H9 (cell line): ENCODE measurements at regions not wholly inside any gene's neighbourhood (a gene's known extent, or its start where the extent isn't known, plus 50 kb on each side); places are given as distances from the start of the nearest gene placed in this dataset.

ENCODE experiments used
- DNase-seq: peaks from one replicate; pipeline ENCODE4 v3.0.0-alpha.2; 2017
- H2AFZ ChIP-seq: one replicate; pipeline ENCODE4 v1.6.1; 2013; ENCODE audit warnings: mild to moderate bottlenecking, low read length, control low read depth, moderate library complexity
- H2AK5ac ChIP-seq: 2 replicates; pipeline ENCODE4 v1.6.1; 2013; ENCODE audit warnings: low read length, control low read depth, mixed read lengths; ENCODE audit not compliant: insufficient read length
- H2BK120ac ChIP-seq: one replicate; pipeline ENCODE4 v1.6.1; 2013; ENCODE audit warnings: low read depth, mild to moderate bottlenecking, low read length, control low read depth, inconsistent platforms; ENCODE audit not compliant: poor library complexity, severe bottlenecking
- H2BK12ac ChIP-seq: 2 replicates; pipeline ENCODE4 v1.6.1; 2013; ENCODE audit warnings: low read length, control low read depth, mixed read lengths, low read depth; ENCODE audit not compliant: insufficient read length
- H2BK15ac ChIP-seq: 2 replicates; pipeline ENCODE4 v1.6.1; 2013; ENCODE audit warnings: low read depth, low read length, control low read depth
- H2BK20ac ChIP-seq: one replicate; pipeline ENCODE4 v1.6.1; 2013; ENCODE audit warnings: low read depth, mild to moderate bottlenecking, low read length, control low read depth, inconsistent platforms; ENCODE audit not compliant: poor library complexity, severe bottlenecking
- H2BK5ac ChIP-seq: 2 replicates; pipeline ENCODE4 v1.6.1; 2013; ENCODE audit warnings: low read length, control low read depth, mixed read lengths; ENCODE audit not compliant: insufficient read length
- H3K14ac ChIP-seq: 2 replicates; pipeline ENCODE4 v1.6.1; 2013; ENCODE audit warnings: low read length, control low read depth; ENCODE audit not compliant: insufficient read depth
- H3K18ac ChIP-seq: 2 replicates; pipeline ENCODE4 v1.6.1; 2013; ENCODE audit warnings: low read depth, mild to moderate bottlenecking, mixed read lengths, low read length, control low read depth; ENCODE audit not compliant: insufficient read length
- H3K23ac ChIP-seq: 2 replicates; pipeline ENCODE4 v1.6.1; 2013; ENCODE audit warnings: low read length, control low read depth, mixed read lengths, low read depth; ENCODE audit not compliant: insufficient read length
- H3K23me2 ChIP-seq: 2 replicates; pipeline ENCODE4 v1.6.1; 2013; ENCODE audit warnings: low read depth, mild to moderate bottlenecking, mixed read lengths, low read length, control low read depth; ENCODE audit not compliant: insufficient read length, poor library complexity, severe bottlenecking
- H3K27ac ChIP-seq: 2 replicates; pipeline ENCODE4 v1.5.1; 2013; ENCODE audit warnings: low read length, control low read depth, mixed read lengths, low read depth; ENCODE audit not compliant: insufficient read length
- H3K27me3 ChIP-seq: 2 replicates; pipeline ENCODE4 v1.6.1; 2013; ENCODE audit warnings: low read length, control low read depth, inconsistent platforms; ENCODE audit not compliant: insufficient read depth
- H3K4ac ChIP-seq: 2 replicates; pipeline ENCODE4 v1.6.1; 2013; ENCODE audit warnings: low read depth, mild to moderate bottlenecking, control low read depth, inconsistent platforms, low read length, moderate library complexity
- H3K4me1 ChIP-seq: 2 replicates; pipeline ENCODE4 v1.6.1; 2013; ENCODE audit warnings: low read length, control low read depth, inconsistent platforms; ENCODE audit not compliant: insufficient read depth
- H3K4me2 ChIP-seq: 2 replicates; pipeline ENCODE4 v1.6.1; 2013; ENCODE audit warnings: low read length, control low read depth, mixed read lengths; ENCODE audit not compliant: insufficient read length, insufficient read depth
- H3K56ac ChIP-seq: 2 replicates; pipeline ENCODE4 v1.6.1; 2013; ENCODE audit warnings: low read depth, mild to moderate bottlenecking, mixed read lengths, low read length, control low read depth; ENCODE audit not compliant: insufficient read length
- H3K79me1 ChIP-seq: 2 replicates; pipeline ENCODE4 v1.6.1; 2013; ENCODE audit warnings: low read depth, mild to moderate bottlenecking, moderate library complexity, low read length, control low read depth, inconsistent platforms; ENCODE audit not compliant: insufficient read depth, poor library complexity, severe bottlenecking
- H3K79me2 ChIP-seq: 2 replicates; pipeline ENCODE4 v1.6.1; 2013; ENCODE audit warnings: low read length, control low read depth, inconsistent platforms; ENCODE audit not compliant: insufficient read depth
- H3K9ac ChIP-seq: 2 replicates; pipeline ENCODE4 v1.6.1; 2013; ENCODE audit warnings: low read length, control low read depth, mixed read lengths; ENCODE audit not compliant: insufficient read length; ENCODE audit errors: extremely low read depth
- H3K9me3 ChIP-seq: one replicate; pipeline ENCODE4 v1.6.1; 2013; ENCODE audit warnings: low read depth, low read length, inconsistent platforms; ENCODE audit not compliant: control insufficient read depth
- H3T11ph ChIP-seq: one replicate; pipeline ENCODE4 v1.6.1; 2013; ENCODE audit warnings: mild to moderate bottlenecking, low read length, control low read depth, inconsistent platforms
- H4K20me1 ChIP-seq: one replicate; pipeline ENCODE4 v1.6.1; 2013; ENCODE audit not compliant: control insufficient read depth, insufficient read length, insufficient read depth
- H4K5ac ChIP-seq: 2 replicates; pipeline ENCODE4 v1.6.1; 2013; ENCODE audit warnings: low read depth, mild to moderate bottlenecking, mixed read lengths, low read length, control low read depth; ENCODE audit not compliant: insufficient read length
- H4K8ac ChIP-seq: replicated peaks from 2 replicates; pipeline ENCODE4 v1.6.1; 2013; ENCODE audit warnings: low read length, control low read depth, mixed read lengths, low read depth; ENCODE audit not compliant: insufficient read length
- H4K91ac ChIP-seq: 2 replicates; pipeline ENCODE4 v1.6.1; 2013; ENCODE audit warnings: low read depth, mild to moderate bottlenecking, moderate library complexity, mixed read lengths, low read length, control low read depth; ENCODE audit not compliant: insufficient read length
- H3K27ac Mint-ChIP-seq, 3 experiments: 2 replicates in 2 of 3; 3 replicates in 1 of 3; pipeline ENCODE4 v1.8.0; 2020 to 2021; ENCODE audit warnings: mixed read lengths in 3 of 3, mild to moderate bottlenecking in 1 of 3, moderate library complexity in 1 of 3
- H3K27me3 Mint-ChIP-seq: 2 replicates; pipeline ENCODE4 v1.8.0; 2021; ENCODE audit warnings: low read depth, mild to moderate bottlenecking, moderate library complexity, mixed read lengths
- H3K36me3 Mint-ChIP-seq, 3 experiments: 2 replicates in 2 of 3; 3 replicates in 1 of 3; pipeline ENCODE4 v1.8.0; 2020 to 2021; ENCODE audit warnings: low read depth in 3 of 3, mixed read lengths in 3 of 3; ENCODE audit not compliant: insufficient read depth in 1 of 3
- H3K4me1 Mint-ChIP-seq, 2 experiments: 2 replicates each; pipeline ENCODE4 v1.8.0; 2020; ENCODE audit warnings: mixed read lengths in 2 of 2
- H3K4me3 Mint-ChIP-seq, 2 experiments: 2 replicates in 1 of 2; 3 replicates in 1 of 2; pipeline ENCODE4 v1.8.0; 2020 to 2021; ENCODE audit warnings: mild to moderate bottlenecking in 2 of 2, mixed read lengths in 2 of 2, moderate library complexity in 1 of 2
- H3K9me3 Mint-ChIP-seq, 2 experiments: 2 replicates in 1 of 2; 3 replicates in 1 of 2; pipeline ENCODE4 v1.8.0; 2020; ENCODE audit warnings: mild to moderate bottlenecking in 2 of 2, mixed read lengths in 2 of 2, moderate library complexity in 1 of 2
- CTCF ChIP-seq: fragments of 200-600 bp; sonication (generic); conservative IDR thresholded peaks from 3 replicates; pipeline ENCODE4 v1.8.0; 2021; ENCODE audit warnings: antibody characterized with exemption, mild to moderate bottlenecking
- WGBS: extraction: QIAGEN DNeasy Blood & Tissue Kit; methylation state at CpG from one replicate; pipeline ENCODE4 v1.1.7; 2013; ENCODE audit warnings: missing lambda C conversion rate, low lambda C conversion rate, mixed read lengths; ENCODE audit not compliant: insufficient read length; ENCODE audit errors: extremely low coverage; 5-methylcytosine and 5-hydroxymethylcytosine counted together

- H2AK5ac ChIP-seq = no peak overlapping the region
- no peak overlapping the region for H3K4ac ChIP-seq
- no peaks in the 10 kb centered on the region for H3K4me1 ChIP-seq
- no peak overlapping the region for H3T11ph ChIP-seq
- no peak overlapping the region for H2BK20ac ChIP-seq
- Mint-ChIP-seq H3K27ac (no peak overlapping the region), H3K4me1 (peaks cover 10 to 11% of the 10 kb centered on the region in 2 experiments), H3K27me3 (no peaks in the 10 kb centered on the region), H3K4me3 (no peak overlapping the region), H3K36me3 (no peaks in the 10 kb centered on the region), H3K9me3 (no peaks in the 10 kb centered on the region)
- no peaks in the 10 kb centered on the region for H3K9me3 ChIP-seq
- H3K27ac ChIP-seq = no peak overlapping the region
- no peak overlapping the region for H3K14ac ChIP-seq
- no peaks in the 10 kb centered on the region for H3K27me3 ChIP-seq
- H2BK12ac ChIP-seq = no peak overlapping the region
- H2BK120ac ChIP-seq = no peak overlapping the region
- no peak overlapping the region for H2BK5ac ChIP-seq
- H3K56ac ChIP-seq = no peak overlapping the region
- H2AFZ ChIP-seq = no peak overlapping the region
- H4K5ac ChIP-seq = no peak overlapping the region
- H3K18ac ChIP-seq = no peak overlapping the region
- H2BK15ac ChIP-seq = no peak overlapping the region
- no peak overlapping the region for H3K4me2 ChIP-seq
- no peaks in the 10 kb centered on the region for H3K79me1 ChIP-seq
- H3K9ac ChIP-seq = no peak overlapping the region
- no peak overlapping the region for H3K23ac ChIP-seq
- no peaks in the 10 kb centered on the region for H3K79me2 ChIP-seq
- H4K20me1 ChIP-seq = no peaks in the 10 kb centered on the region
- H4K91ac ChIP-seq = no peak overlapping the region
- no peak for DNase-seq
- no peaks in the 10 kb centered on the region for H3K23me2 ChIP-seq
- no peak for TF ChIP-seq CTCF
- no peak overlapping the region for H4K8ac ChIP-seq
- no CpG with 5 or more reads among the region's 3 CpGs for WGBS
Measured at GRCh38 chr6:100105138-100105537, 111.1 kb upstream of the MCHR2 start.
